K562 (cell line): ENCODE measurements at regions not wholly inside any gene's neighbourhood (a gene's known extent, or its start where the extent isn't known, plus 50 kb on each side); places are given as distances from the start of the nearest gene placed in this dataset.

ENCODE experiments used
- ATAC-seq: fragments of 200-7000 bp; cut with Tn5 transposase; 3 replicates; pipeline ENCODE4 v1.9.1; 2020; ENCODE audit warnings: moderate library complexity
- BruUV-seq: library from RNA; stranded (reverse); fragments of 400-500 nt; replicated peaks from 2 replicates; lab custom pipeline; 2021; lab: Mats Ljungman, UMichigan
- CTCF ChIA-PET: fragments of 300-600 bp; formaldehyde crosslinking; extraction: SDS; loops from one replicate; lab custom pipeline; 2021; ENCODE audit warnings: low intra/inter-chr PET ratio; lab: Yijun Ruan, JAX
- POLR2A ChIA-PET: fragments of 300-600, 350-650 bp; sonication (Branson Sonifier 250); formaldehyde crosslinking; extraction: SDS; loops from one replicate; lab custom pipeline; 2021; ENCODE audit warnings: antibody characterized with exemption, inconsistent platforms; lab: Yijun Ruan, JAX
- DNase-seq, 4 experiments: peaks; one replicate each; pipeline versions ENCODE4 v3.0.0 to v3.0.0-alpha.2; 2011 to 2018; ENCODE audit warnings: low spot score in 3 of 4, mixed read lengths in 3 of 4; ENCODE audit errors: extremely low read depth in 1 of 4
- FAIRE-seq: peaks from 2 replicates; lab custom pipeline; 2011; peaks lifted over from hg19 to GRCh38; lab: Jason Lieb, UNC
- H2AFZ ChIP-seq: 2 replicates; pipeline ENCODE4 v1.6.0; 2011; ENCODE audit warnings: low read depth, low read length, control low read depth, inconsistent platforms
- H3K27ac ChIP-seq: fragments of 200-600 bp; 3 replicates; pipeline ENCODE4 v1.8.0; 2011; ENCODE audit warnings: low read depth, mild to moderate bottlenecking, control low read depth, inconsistent platforms, low read length, moderate library complexity, mixed read lengths; ENCODE audit errors: extremely low read depth
- H3K27me3 ChIP-seq, 2 experiments: fragments of 300-600 bp in 1 of 2; 2 replicates in 1 of 2; 3 replicates in 1 of 2; pipeline versions ENCODE4 v1.6.0 to v1.8.0; 2011; ENCODE audit warnings: inconsistent platforms in 2 of 2, low read length in 2 of 2, mild to moderate bottlenecking in 1 of 2, mixed read lengths in 1 of 2, moderate library complexity in 1 of 2; ENCODE audit not compliant: control insufficient read depth in 2 of 2, insufficient read depth in 2 of 2
- H3K36me3 ChIP-seq: fragments of 300-600 bp; 3 replicates; pipeline ENCODE4 v1.8.0; 2011; ENCODE audit warnings: mild to moderate bottlenecking, low read length, inconsistent platforms; ENCODE audit not compliant: control insufficient read depth, insufficient read depth
- H3K4me1 ChIP-seq, 2 experiments: fragments of 200-600 bp in 1 of 2; replicated peaks in 1 of 2; 2 replicates in 1 of 2; 3 replicates in 1 of 2; pipeline versions ENCODE4 v1.5.1 to v1.8.0; 2011; ENCODE audit warnings: inconsistent platforms in 2 of 2, low read length in 2 of 2, mild to moderate bottlenecking in 1 of 2, mixed read lengths in 1 of 2, moderate library complexity in 1 of 2; ENCODE audit not compliant: control insufficient read depth in 2 of 2, insufficient read depth in 2 of 2
- H3K4me2 ChIP-seq: 2 replicates; pipeline ENCODE4 v1.6.1; 2011; ENCODE audit warnings: low read length, control low read depth, inconsistent platforms, mixed read lengths; ENCODE audit not compliant: insufficient read depth
- H3K4me3 ChIP-seq: fragments of 200-600 bp; sonication (generic), shearing (Covaris generic); 2 replicates; pipeline ENCODE4 v1.5.1; 2016; ENCODE audit warnings: control low read depth, inconsistent platforms
- H3K79me2 ChIP-seq: fragments of 200-600 bp; 3 replicates; pipeline ENCODE4 v1.8.0; 2011; ENCODE audit warnings: low read length, inconsistent platforms; ENCODE audit not compliant: control insufficient read depth, insufficient read depth
- H3K9ac ChIP-seq, 2 experiments: 2 replicates each; pipeline versions ENCODE4 v1.6.0 to v1.6.1; 2011; ENCODE audit warnings: low read depth in 2 of 2, low read length in 2 of 2, control low read depth in 1 of 2, inconsistent platforms in 1 of 2, mild to moderate bottlenecking in 1 of 2, mixed read lengths in 1 of 2; ENCODE audit not compliant: insufficient read depth in 1 of 2
- H3K9me1 ChIP-seq: one replicate; pipeline ENCODE4 v1.6.0; 2011; ENCODE audit warnings: inconsistent platforms, mild to moderate bottlenecking, low read length, moderate library complexity; ENCODE audit not compliant: control insufficient read depth, insufficient read depth
- H3K9me3 ChIP-seq: replicated peaks from 2 replicates; pipeline ENCODE4 v1.5.1; 2011; ENCODE audit warnings: low read depth, low read length, inconsistent platforms; ENCODE audit not compliant: control insufficient read depth, insufficient read depth
- H4K20me1 ChIP-seq: replicated peaks from 2 replicates; pipeline ENCODE4 v1.6.1; 2011; ENCODE audit warnings: low read length, inconsistent platforms, mixed read lengths; ENCODE audit not compliant: control insufficient read depth, insufficient read depth
- GABPA ChIP-seq: fragments of 200-800 bp; sonication (Bioruptor generic); conservative IDR thresholded peaks from 2 replicates; pipeline ENCODE4 v1.6.1; 2016; ENCODE audit warnings: low read depth, missing genetic modification characterization, missing compliant biosample characterization
- HDAC2 ChIP-seq: fragments of 450-650 bp; IDR thresholded peaks from 2 replicates; pipeline ENCODE4 v1.6.1; 2016; ENCODE audit warnings: mild to moderate bottlenecking
- L3MBTL2 ChIP-seq: fragments of 450-650 bp; IDR thresholded peaks from 2 replicates; pipeline ENCODE4 v1.6.1; 2016; ENCODE audit warnings: mild to moderate bottlenecking, moderate library complexity
- MTA2 ChIP-seq: fragments of 450-650 bp; IDR thresholded peaks from 2 replicates; pipeline ENCODE4 v1.6.1; 2016; ENCODE audit warnings: low read depth
- NONO ChIP-seq, 2 experiments: fragments of 200-400 bp in 1 of 2; fragments of 450-650 bp in 1 of 2; formaldehyde crosslinking in 1 of 2; IDR thresholded peaks; 2 replicates each; pipeline ENCODE4 v1.6.1; 2017; ENCODE audit warnings: low read depth in 2 of 2, mild to moderate bottlenecking in 2 of 2, moderate library complexity in 2 of 2, low read length in 1 of 2
- POLR3G ChIP-seq: IDR thresholded peaks from 2 replicates; pipeline ENCODE4 v1.6.1; 2011; ENCODE audit not compliant: insufficient read length, insufficient replicate concordance; ENCODE audit errors: extremely low read depth
- ZNF121 ChIP-seq: sonication (generic); formaldehyde crosslinking; conservative IDR thresholded peaks from 2 replicates; pipeline ENCODE4 v1.8.0; 2022; ENCODE audit warnings: missing genetic modification reagents
- ZNF212 ChIP-seq: fragments of 450-650 bp; formaldehyde crosslinking; IDR thresholded peaks from 2 replicates; pipeline ENCODE4 v1.4.0; 2020; ENCODE audit warnings: mild to moderate bottlenecking
- ZNF217 ChIP-seq: sonication (generic); formaldehyde crosslinking; IDR thresholded peaks from 2 replicates; pipeline ENCODE4 v1.8.0; 2022; ENCODE audit warnings: mild to moderate bottlenecking, missing genetic modification reagents
- WGBS: fragments of 100-300 bp; shearing (Covaris generic); methylation state at CpG from one replicate; pipeline ENCODE4 v1.1.6; 2016; ENCODE audit warnings: low coverage, mixed read lengths; ENCODE audit not compliant: insufficient coverage; ENCODE audit errors: missing lambda C conversion rate; 5-methylcytosine and 5-hydroxymethylcytosine counted together
- in situ Hi-C: fragments of 300-500 bp; cut with MboI; formaldehyde crosslinking; loops from 4 replicates; pipeline ENCODE4 v1.15.0; 2018; ENCODE audit warnings: inconsistent platforms, mixed read lengths
- intact Hi-C: fragments of 100-400 bp; cut with micrococcal nuclease; formaldehyde crosslinking; loops from 2 replicates; pipeline ENCODE4 v1.14.2; 2022
- TF ChIP-seq, protein P1 (sequence below), 2 experiments: fragments of 450-650 bp; conservative IDR thresholded peaks; 2 replicates each; pipeline ENCODE4 v1.6.1; 2017; ENCODE audit warnings: mild to moderate bottlenecking in 2 of 2, moderate library complexity in 2 of 2
- TF ChIP-seq, protein P2 (sequence below): sonication (generic); IDR thresholded peaks from 2 replicates; pipeline ENCODE4 v1.6.1; 2016
- TF ChIP-seq, protein P3 (sequence below): fragments of 250-450 bp; sonication (Bioruptor Pico); IDR thresholded peaks from 2 replicates; pipeline ENCODE4 v1.6.1; 2021; ENCODE audit warnings: mild to moderate bottlenecking

DNA sequence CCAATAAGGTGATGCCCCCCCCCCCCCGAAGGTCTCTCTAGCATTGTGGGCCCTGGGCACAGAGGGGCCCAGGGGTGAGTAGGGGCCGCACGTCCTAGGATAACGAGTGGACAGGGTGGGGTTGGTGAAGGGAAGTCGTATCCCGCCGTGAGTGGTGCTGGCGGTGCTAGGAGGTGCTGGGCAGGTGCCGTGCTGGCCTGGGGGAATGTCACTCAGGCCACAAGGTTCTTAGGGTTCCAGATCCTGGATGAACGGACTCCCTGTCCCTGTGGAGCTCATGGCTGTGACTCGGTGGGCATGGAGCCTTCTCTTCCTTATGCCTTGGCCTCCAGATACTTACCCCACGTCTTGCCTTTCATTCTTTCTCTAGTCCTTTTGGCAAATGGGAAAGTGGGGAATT, 157.4 kb upstream of the SOX1 start:
- no peaks in the 10 kb centered on the region for H3K9me1 ChIP-seq
- DNase-seq (no peak), FAIRE-seq (no peak), ATAC-seq (no peak)
- 3% methylated on average over 10 of the region's 12 CpGs for WGBS
- no peak overlapping the region for H3K4me3 ChIP-seq
- peaks cover 0 to 19% of the 10 kb centered on the region in 2 experiments; a peak in 1 of 5 replicates for H3K27me3 ChIP-seq
- no TSS peak for BruUV-seq
- CTCF ChIA-PET = no interaction called here
- intact Hi-C loops = no loop called here
- H3K36me3 ChIP-seq = no peaks in the 10 kb centered on the region
- H3K9me3 ChIP-seq = no peaks in the 10 kb centered on the region
- POLR2A ChIA-PET = no interaction called here
- H3K4me2 ChIP-seq = no peak overlapping the region
- TF ChIP-seq, protein P1, sequence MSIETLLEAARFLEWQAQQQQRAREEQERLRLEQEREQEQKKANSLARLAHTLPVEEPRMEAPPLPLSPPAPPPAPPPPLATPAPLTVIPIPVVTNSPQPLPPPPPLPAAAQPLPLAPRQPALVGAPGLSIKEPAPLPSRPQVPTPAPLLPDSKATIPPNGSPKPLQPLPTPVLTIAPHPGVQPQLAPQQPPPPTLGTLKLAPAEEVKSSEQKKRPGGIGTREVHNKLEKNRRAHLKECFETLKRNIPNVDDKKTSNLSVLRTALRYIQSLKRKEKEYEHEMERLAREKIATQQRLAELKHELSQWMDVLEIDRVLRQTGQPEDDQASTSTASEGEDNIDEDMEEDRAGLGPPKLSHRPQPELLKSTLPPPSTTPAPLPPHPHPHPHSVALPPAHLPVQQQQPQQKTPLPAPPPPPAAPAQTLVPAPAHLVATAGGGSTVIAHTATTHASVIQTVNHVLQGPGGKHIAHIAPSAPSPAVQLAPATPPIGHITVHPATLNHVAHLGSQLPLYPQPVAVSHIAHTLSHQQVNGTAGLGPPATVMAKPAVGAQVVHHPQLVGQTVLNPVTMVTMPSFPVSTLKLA (conservative IDR thresholded peaks at IDR 0.05) = no peak
- TF ChIP-seq POLR3G = no peak
- TF ChIP-seq ZNF217 (CRISPR knock-in tag) = no peak
- TF ChIP-seq MTA2 = no peak
- TF ChIP-seq ZNF121 = no peak
- no peak for TF ChIP-seq ZNF212 (CRISPR knock-in tag)
- no peak for TF ChIP-seq L3MBTL2
- TF ChIP-seq HDAC2 = no peak
- TF ChIP-seq, protein P2, sequence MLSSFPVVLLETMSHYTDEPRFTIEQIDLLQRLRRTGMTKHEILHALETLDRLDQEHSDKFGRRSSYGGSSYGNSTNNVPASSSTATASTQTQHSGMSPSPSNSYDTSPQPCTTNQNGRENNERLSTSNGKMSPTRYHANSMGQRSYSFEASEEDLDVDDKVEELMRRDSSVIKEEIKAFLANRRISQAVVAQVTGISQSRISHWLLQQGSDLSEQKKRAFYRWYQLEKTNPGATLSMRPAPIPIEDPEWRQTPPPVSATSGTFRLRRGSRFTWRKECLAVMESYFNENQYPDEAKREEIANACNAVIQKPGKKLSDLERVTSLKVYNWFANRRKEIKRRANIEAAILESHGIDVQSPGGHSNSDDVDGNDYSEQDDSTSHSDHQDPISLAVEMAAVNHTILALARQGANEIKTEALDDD = no peak
- TF ChIP-seq, protein P3, sequence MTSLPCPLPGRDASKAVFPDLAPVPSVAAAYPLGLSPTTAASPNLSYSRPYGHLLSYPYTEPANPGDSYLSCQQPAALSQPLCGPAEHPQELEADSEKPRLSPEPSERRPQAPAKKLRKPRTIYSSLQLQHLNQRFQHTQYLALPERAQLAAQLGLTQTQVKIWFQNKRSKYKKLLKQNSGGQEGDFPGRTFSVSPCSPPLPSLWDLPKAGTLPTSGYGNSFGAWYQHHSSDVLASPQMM (CRISPR knock-in tag) = no peak
- no peak for TF ChIP-seq GABPA (tag)
- TF ChIP-seq NONO (IDR thresholded peaks at IDR 0.05; ENCODE audit: low read depth in 2 of 2, low read length in 1 of 2) = no peak
- in situ Hi-C loops = no loop called here
- H3K4me1 ChIP-seq = peaks cover 0 to 5% of the 10 kb centered on the region in 2 experiments; a peak in 2 of 5 replicates
- H3K79me2 ChIP-seq = no peaks in the 10 kb centered on the region
- no peak overlapping the region for H3K27ac ChIP-seq
- H4K20me1 ChIP-seq = no peaks in the 10 kb centered on the region
- H2AFZ ChIP-seq = no peak overlapping the region
- no peak overlapping the region for H3K9ac ChIP-seq
